Loucy (cell line): ENCODE measurements at regions not wholly inside any gene's neighbourhood (a gene's known extent, or its start where the extent isn't known, plus 50 kb on each side); places are given as distances from the start of the nearest gene placed in this dataset.

ENCODE experiments used
- CTCF ChIP-seq: fragments of 200-600 bp; sonication (generic); conservative IDR thresholded peaks from 2 replicates; pipeline ENCODE4 v1.5.1; 2014; ENCODE audit warnings: mild to moderate bottlenecking, antibody characterized with exemption, low read length
- EZH2phosphoT487 ChIP-seq: fragments of 200-600 bp; IDR thresholded peaks from 2 replicates; pipeline ENCODE4 v1.6.1; 2018; ENCODE audit warnings: antibody characterized with exemption, mild to moderate bottlenecking, moderate library complexity, borderline replicate concordance

- no peak for TF ChIP-seq CTCF
- TF ChIP-seq EZH2phosphoT487 = no peak
Measured at GRCh38 chr14:41096131-41096530, 510.5 kb upstream of the LRFN5 start.
